ENCODE measurements at regions not wholly inside any gene's neighbourhood (a gene's known extent, or its start where the extent isn't known, plus 50 kb on each side); places are given as distances from the start of the nearest gene placed in this dataset.

- Mint-ChIP-seq H3K4me1 (no peaks in the 10 kb centered on the region), H3K9me3 (no peaks in the 10 kb centered on the region), H3K27ac (no peak overlapping the region), H3K27me3 (ENCODE audit: low read depth, poor library complexity) (peaks cover 2% of the 10 kb centered on the region), H3K4me3 (no peak overlapping the region), H3K36me3 (ENCODE audit: low read depth) (no peaks in the 10 kb centered on the region)
- peak; percentile 6 for DNase-seq
- TF ChIP-seq, protein P1, sequence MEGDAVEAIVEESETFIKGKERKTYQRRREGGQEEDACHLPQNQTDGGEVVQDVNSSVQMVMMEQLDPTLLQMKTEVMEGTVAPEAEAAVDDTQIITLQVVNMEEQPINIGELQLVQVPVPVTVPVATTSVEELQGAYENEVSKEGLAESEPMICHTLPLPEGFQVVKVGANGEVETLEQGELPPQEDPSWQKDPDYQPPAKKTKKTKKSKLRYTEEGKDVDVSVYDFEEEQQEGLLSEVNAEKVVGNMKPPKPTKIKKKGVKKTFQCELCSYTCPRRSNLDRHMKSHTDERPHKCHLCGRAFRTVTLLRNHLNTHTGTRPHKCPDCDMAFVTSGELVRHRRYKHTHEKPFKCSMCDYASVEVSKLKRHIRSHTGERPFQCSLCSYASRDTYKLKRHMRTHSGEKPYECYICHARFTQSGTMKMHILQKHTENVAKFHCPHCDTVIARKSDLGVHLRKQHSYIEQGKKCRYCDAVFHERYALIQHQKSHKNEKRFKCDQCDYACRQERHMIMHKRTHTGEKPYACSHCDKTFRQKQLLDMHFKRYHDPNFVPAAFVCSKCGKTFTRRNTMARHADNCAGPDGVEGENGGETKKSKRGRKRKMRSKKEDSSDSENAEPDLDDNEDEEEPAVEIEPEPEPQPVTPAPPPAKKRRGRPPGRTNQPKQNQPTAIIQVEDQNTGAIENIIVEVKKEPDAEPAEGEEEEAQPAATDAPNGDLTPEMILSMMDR (IDR thresholded peaks at IDR 0.05) = no peak
Observed at GRCh38 chr12:90305379-90305778, 596.7 kb upstream of the ATP2B1 start.

GRCh38 chr12:90304231-90304630 lies 595.6 kb upstream of the ATP2B1 start:
- Mint-ChIP-seq H3K4me3 (no peak overlapping the region), H3K27ac (no peak overlapping the region), H3K9me3 (no peaks in the 10 kb centered on the region), H3K36me3 (ENCODE audit: low read depth) (no peaks in the 10 kb centered on the region), H3K4me1 (no peaks in the 10 kb centered on the region), H3K27me3 (ENCODE audit: low read depth, poor library complexity) (peaks cover 2% of the 10 kb centered on the region)
- TF ChIP-seq, protein P1 (IDR thresholded peaks at IDR 0.05) = no peak
- DNase-seq = no peak

GRCh38 chr12:90303771-90304170 lies 595.1 kb upstream of the ATP2B1 start:
- DNase-seq = no peak
- Mint-ChIP-seq H3K4me1 (no peaks in the 10 kb centered on the region), H3K4me3 (no peak overlapping the region), H3K27ac (no peak overlapping the region), H3K36me3 (ENCODE audit: low read depth) (no peaks in the 10 kb centered on the region), H3K9me3 (no peaks in the 10 kb centered on the region), H3K27me3 (ENCODE audit: low read depth, poor library complexity) (peaks cover 2% of the 10 kb centered on the region)
- TF ChIP-seq, protein P1 (IDR thresholded peaks at IDR 0.05) = no peak

GRCh38 chr12:90301561-90302133 lies 593.0 kb upstream of the ATP2B1 start:
- Mint-ChIP-seq H3K27ac (no peak overlapping the region), H3K27me3 (ENCODE audit: low read depth, poor library complexity) (no peaks in the 10 kb centered on the region), H3K36me3 (ENCODE audit: low read depth) (no peaks in the 10 kb centered on the region), H3K4me1 (no peaks in the 10 kb centered on the region), H3K9me3 (no peaks in the 10 kb centered on the region), H3K4me3 (no peak overlapping the region)
- TF ChIP-seq, protein P1 (IDR thresholded peaks at IDR 0.05) = no peak
- DNase-seq = no peak

DNA sequence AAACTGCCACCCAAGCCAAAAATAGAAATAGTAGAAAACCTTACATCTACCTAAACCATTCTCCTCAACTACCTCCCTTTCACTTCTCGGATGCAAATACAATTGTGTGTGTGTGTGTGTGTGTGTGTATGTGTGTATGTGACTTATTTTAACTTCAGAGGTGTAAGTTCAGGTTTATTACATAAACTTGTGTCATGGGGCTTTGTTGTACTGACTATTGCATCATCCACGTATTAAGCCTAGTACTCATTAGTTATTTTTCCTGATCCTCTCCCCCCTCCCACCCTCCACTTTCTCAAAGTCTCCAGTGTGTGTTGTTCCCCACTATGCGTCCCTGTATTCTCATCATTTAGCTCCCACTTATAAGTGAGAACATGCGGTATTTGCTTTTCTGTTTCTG lies 592.5 kb upstream of the ATP2B1 start:
- no peaks in the 10 kb centered on the region for H3K9me3 Mint-ChIP-seq
- H3K27me3 Mint-ChIP-seq (ENCODE audit: low read depth, poor library complexity) = no peaks in the 10 kb centered on the region
- no peak overlapping the region for H3K4me3 Mint-ChIP-seq

GRCh38 chr12:90299666-90300065 lies 591.0 kb upstream of the ATP2B1 start:
- Mint-ChIP-seq H3K27me3 (ENCODE audit: low read depth, poor library complexity) (no peaks in the 10 kb centered on the region), H3K4me3 (no peak overlapping the region), H3K27ac (no peak overlapping the region), H3K4me1 (no peaks in the 10 kb centered on the region), H3K9me3 (no peaks in the 10 kb centered on the region), H3K36me3 (ENCODE audit: low read depth) (no peaks in the 10 kb centered on the region)
- TF ChIP-seq, protein P1 (IDR thresholded peaks at IDR 0.05) = no peak
- DNase-seq = no peak

More for the DNA sequence above, 592.5 kb upstream of the ATP2B1 start:
- TF ChIP-seq, protein P1 (IDR thresholded peaks at IDR 0.05) = no peak
- Mint-ChIP-seq H3K4me1 (no peaks in the 10 kb centered on the region), H3K27ac (no peak overlapping the region), H3K36me3 (ENCODE audit: low read depth) (no peaks in the 10 kb centered on the region)
- no peak for DNase-seq

Measured in nephron progenitor cell (in vitro differentiated cells).